ENCODE measurements at regions not wholly inside any gene's neighbourhood (a gene's known extent, or its start where the extent isn't known, plus 50 kb on each side); places are given as distances from the start of the nearest gene placed in this dataset.
"Not testable (repeated sequence)": the region's sequence is repeated elsewhere in the genome, so short reads cannot be mapped to it uniquely, and the experiment has no call there.

- 77% methylated on average over 2 of the region's 2 CpGs for WGBS (ENCODE audit: insufficient coverage)
- Histone ChIP-seq H3K4me1 (ENCODE audit: control insufficient read depth in 1 of 2, extremely low read depth in 1 of 2, insufficient read depth in 2 of 2, low read length in 2 of 2) (no peaks in the 10 kb centered on the region), H3K9me3 (no peaks in the 10 kb centered on the region), H3K27ac (ENCODE audit: low read length) (no peak overlapping the region), H3K27me3 (replicated peaks in 1 of 2; ENCODE audit: control insufficient read depth in 2 of 2, extremely low read depth in 1 of 2, insufficient read depth in 2 of 2, low read length in 1 of 2) (no peaks in the 10 kb centered on the region), H3K4me3 (ENCODE audit: control insufficient read depth in 1 of 2, extremely low read depth in 1 of 2, low read length in 1 of 2) (no peak overlapping the region), H3K36me3 (ENCODE audit: control insufficient read depth in 2 of 2, extremely low read depth in 1 of 2, insufficient read depth in 1 of 2, low read length in 1 of 2) (no peaks in the 10 kb centered on the region)
- Mint-ChIP-seq H3K9me3 (peaks cover 0 to 3% (median 0%) of the 10 kb centered on the region in 3 donors), H3K27ac (no peak overlapping the region), H3K36me3 (no peaks in the 10 kb centered on the region), H3K27me3 (peaks cover 13 to 17% of the 10 kb centered on the region in 2 donors), H3K4me3 (no peak overlapping the region), H3K4me1 (no peaks in the 10 kb centered on the region)
- POLR2A ChIA-PET: no interaction called here
- no peak for ATAC-seq (replicated peaks in 1 of 4)
- CTCF ChIA-PET: no interaction called here
- no peak for DNase-seq
These were observed 93.0 kb upstream of the PRKG2 start for GRCh38 chr4:81307991-81308390.

- Mint-ChIP-seq H3K4me1 (no peaks in the 10 kb centered on the region), H3K27me3 (peaks cover 11 to 22% of the 10 kb centered on the region in 2 donors), H3K9me3 (no peaks in the 10 kb centered on the region), H3K27ac (no peak overlapping the region), H3K36me3 (no peaks in the 10 kb centered on the region), H3K4me3 (no peak overlapping the region)
- no CpG with 5 or more reads among the region's 4 CpGs for WGBS (ENCODE audit: insufficient coverage)
- Histone ChIP-seq H3K27me3 (replicated peaks in 1 of 2; ENCODE audit: control insufficient read depth in 2 of 2, extremely low read depth in 1 of 2, insufficient read depth in 2 of 2, low read length in 1 of 2) (no peaks in the 10 kb centered on the region), H3K27ac (ENCODE audit: low read length) (no peak overlapping the region), H3K4me3 (ENCODE audit: control insufficient read depth in 1 of 2, extremely low read depth in 1 of 2, low read length in 1 of 2) (no peak overlapping the region), H3K36me3 (ENCODE audit: control insufficient read depth in 2 of 2, extremely low read depth in 1 of 2, insufficient read depth in 1 of 2, low read length in 1 of 2) (no peaks in the 10 kb centered on the region), H3K4me1 (ENCODE audit: control insufficient read depth in 1 of 2, extremely low read depth in 1 of 2, insufficient read depth in 2 of 2, low read length in 2 of 2) (no peaks in the 10 kb centered on the region), H3K9me3 (no peaks in the 10 kb centered on the region)
- ChIA-PET CTCF (no interaction called here), POLR2A (no interaction called here)
- DNase-seq (no peak), ATAC-seq (replicated peaks in 1 of 4) (no peak)
These were observed 89.8 kb upstream of the PRKG2 start for GRCh38 chr4:81304871-81305270.

- CTCF ChIA-PET: interaction anchor here in 1 of 2 donors (0.5 kb wide), 1 partner anchor 30 kb away, joined by 3 read pairs; no protein-coding TSS in a partner anchor
- POLR2A ChIA-PET: interaction anchor here in 1 of 2 donors (0.6 kb wide), 1 partner anchor 1448 kb away, joined by 3 read pairs; no protein-coding TSS in a partner anchor
- not testable (repeated sequence) for H3K27me3 Mint-ChIP-seq; H3K9me3 Mint-ChIP-seq; H3K27me3 ChIP-seq (replicated peaks in 1 of 2; ENCODE audit: control insufficient read depth in 2 of 2, extremely low read depth in 1 of 2, insufficient read depth in 2 of 2, low read length in 1 of 2); H3K36me3 ChIP-seq (ENCODE audit: control insufficient read depth in 2 of 2, extremely low read depth in 1 of 2, insufficient read depth in 1 of 2, low read length in 1 of 2); H3K9me3 ChIP-seq; H3K4me1 Mint-ChIP-seq; H3K27ac ChIP-seq (ENCODE audit: low read length); H3K36me3 Mint-ChIP-seq; H3K4me1 ChIP-seq (ENCODE audit: control insufficient read depth in 1 of 2, extremely low read depth in 1 of 2, insufficient read depth in 2 of 2, low read length in 2 of 2); DNase-seq; H3K27ac Mint-ChIP-seq; ATAC-seq (replicated peaks in 1 of 4); H3K4me3 Mint-ChIP-seq; H3K4me3 ChIP-seq (ENCODE audit: control insufficient read depth in 1 of 2, extremely low read depth in 1 of 2, low read length in 1 of 2)
- 90% methylated on average over 4 of the region's 4 CpGs for WGBS (ENCODE audit: insufficient coverage)
These were observed 85.3 kb upstream of the PRKG2 start for GRCh38 chr4:81300352-81300751.

- no peaks in the 10 kb centered on the region for H3K4me1 Mint-ChIP-seq
- peaks cover 9 to 11% of the 10 kb centered on the region in 2 donors for H3K27me3 Mint-ChIP-seq
- Histone ChIP-seq H3K4me3 (ENCODE audit: control insufficient read depth in 1 of 2, extremely low read depth in 1 of 2, low read length in 1 of 2) (no peak overlapping the region), H3K27ac (ENCODE audit: low read length) (no peak overlapping the region), H3K36me3 (ENCODE audit: control insufficient read depth in 2 of 2, extremely low read depth in 1 of 2, insufficient read depth in 1 of 2, low read length in 1 of 2) (no peaks in the 10 kb centered on the region), H3K27me3 (replicated peaks in 1 of 2; ENCODE audit: control insufficient read depth in 2 of 2, extremely low read depth in 1 of 2, insufficient read depth in 2 of 2, low read length in 1 of 2) (no peaks in the 10 kb centered on the region), H3K4me1 (ENCODE audit: control insufficient read depth in 1 of 2, extremely low read depth in 1 of 2, insufficient read depth in 2 of 2, low read length in 2 of 2) (no peaks in the 10 kb centered on the region), H3K9me3 (no peaks in the 10 kb centered on the region)
- CTCF ChIA-PET: no interaction called here
- POLR2A ChIA-PET: no interaction called here
- H3K4me3 Mint-ChIP-seq: no peak overlapping the region
- ATAC-seq (replicated peaks in 1 of 4) (no peak), DNase-seq (no peak)
- no peaks in the 10 kb centered on the region for H3K36me3 Mint-ChIP-seq
- no peak overlapping the region for H3K27ac Mint-ChIP-seq
- H3K9me3 Mint-ChIP-seq: no peaks in the 10 kb centered on the region
These were observed 75.8 kb upstream of the PRKG2 start for GRCh38 chr4:81290813-81291212.

- Histone ChIP-seq H3K27me3 (replicated peaks in 1 of 2; ENCODE audit: control insufficient read depth in 2 of 2, extremely low read depth in 1 of 2, insufficient read depth in 2 of 2, low read length in 1 of 2) (peaks cover 0 to 4% of the 10 kb centered on the region in 2 experiments), H3K4me1 (ENCODE audit: control insufficient read depth in 1 of 2, extremely low read depth in 1 of 2, insufficient read depth in 2 of 2, low read length in 2 of 2) (no peaks in the 10 kb centered on the region), H3K4me3 (ENCODE audit: control insufficient read depth in 1 of 2, extremely low read depth in 1 of 2, low read length in 1 of 2) (no peak overlapping the region), H3K9me3 (no peaks in the 10 kb centered on the region), H3K36me3 (ENCODE audit: control insufficient read depth in 2 of 2, extremely low read depth in 1 of 2, insufficient read depth in 1 of 2, low read length in 1 of 2) (no peaks in the 10 kb centered on the region), H3K27ac (ENCODE audit: low read length) (no peak overlapping the region)
- ChIA-PET CTCF (no interaction called here), POLR2A (no interaction called here)
- H3K27ac Mint-ChIP-seq: no peak overlapping the region
- no peaks in the 10 kb centered on the region for H3K36me3 Mint-ChIP-seq
- peak in 1 of 4 experiments; percentile 11 for ATAC-seq (replicated peaks in 1 of 4)
- H3K4me1 Mint-ChIP-seq: no peaks in the 10 kb centered on the region
- no peak for DNase-seq
- peaks cover 11 to 18% of the 10 kb centered on the region in 2 donors for H3K27me3 Mint-ChIP-seq
- no peaks in the 10 kb centered on the region for H3K9me3 Mint-ChIP-seq
- no peak overlapping the region for H3K4me3 Mint-ChIP-seq
These were observed 72.1 kb upstream of the PRKG2 start for GRCh38 chr4:81287101-81287500.

- WGBS (ENCODE audit: insufficient coverage): no CpG with 5 or more reads among the region's 3 CpGs
- Mint-ChIP-seq H3K9me3 (no peaks in the 10 kb centered on the region), H3K27me3 (peaks cover 0 to 16% of the 10 kb centered on the region in 2 donors), H3K4me1 (no peaks in the 10 kb centered on the region), H3K36me3 (no peaks in the 10 kb centered on the region), H3K27ac (no peak overlapping the region), H3K4me3 (no peak overlapping the region)
- Histone ChIP-seq H3K36me3 (ENCODE audit: control insufficient read depth in 2 of 2, extremely low read depth in 1 of 2, insufficient read depth in 1 of 2, low read length in 1 of 2) (no peaks in the 10 kb centered on the region), H3K4me3 (ENCODE audit: control insufficient read depth in 1 of 2, extremely low read depth in 1 of 2, low read length in 1 of 2) (no peak overlapping the region), H3K9me3 (no peaks in the 10 kb centered on the region), H3K27me3 (replicated peaks in 1 of 2; ENCODE audit: control insufficient read depth in 2 of 2, extremely low read depth in 1 of 2, insufficient read depth in 2 of 2, low read length in 1 of 2) (peaks cover 0 to 4% of the 10 kb centered on the region in 2 experiments), H3K27ac (ENCODE audit: low read length) (no peak overlapping the region), H3K4me1 (ENCODE audit: control insufficient read depth in 1 of 2, extremely low read depth in 1 of 2, insufficient read depth in 2 of 2, low read length in 2 of 2) (no peaks in the 10 kb centered on the region)
- ATAC-seq (replicated peaks in 1 of 4): no peak
- CTCF ChIA-PET: interaction anchor here in 1 of 2 donors (1.0 kb wide), 1 partner anchor 55 kb away, joined by 4 read pairs; no protein-coding TSS in a partner anchor
- no peak for DNase-seq
- POLR2A ChIA-PET: no interaction called here
These were observed 67.1 kb upstream of the PRKG2 start for GRCh38 chr4:81282131-81282530.

- no peak overlapping the region for H3K27ac Mint-ChIP-seq
- H3K36me3 Mint-ChIP-seq: no peaks in the 10 kb centered on the region
- Histone ChIP-seq H3K4me1 (ENCODE audit: control insufficient read depth in 1 of 2, extremely low read depth in 1 of 2, insufficient read depth in 2 of 2, low read length in 2 of 2) (no peaks in the 10 kb centered on the region), H3K9me3 (no peaks in the 10 kb centered on the region), H3K27me3 (replicated peaks in 1 of 2; ENCODE audit: control insufficient read depth in 2 of 2, extremely low read depth in 1 of 2, insufficient read depth in 2 of 2, low read length in 1 of 2) (no peaks in the 10 kb centered on the region), H3K36me3 (ENCODE audit: control insufficient read depth in 2 of 2, extremely low read depth in 1 of 2, insufficient read depth in 1 of 2, low read length in 1 of 2) (no peaks in the 10 kb centered on the region), H3K27ac (ENCODE audit: low read length) (no peak overlapping the region), H3K4me3 (ENCODE audit: control insufficient read depth in 1 of 2, extremely low read depth in 1 of 2, low read length in 1 of 2) (no peak overlapping the region)
- CTCF ChIA-PET: no interaction called here
- no peak overlapping the region for H3K4me3 Mint-ChIP-seq
- H3K27me3 Mint-ChIP-seq: peaks cover 3 to 5% of the 10 kb centered on the region in 2 donors
- ATAC-seq (replicated peaks in 1 of 4) (no peak), DNase-seq (no peak)
- no CpG with 5 or more reads among the region's 1 CpG for WGBS (ENCODE audit: insufficient coverage)
- no peaks in the 10 kb centered on the region for H3K4me1 Mint-ChIP-seq
- peaks cover 4 to 17% (median 13%) of the 10 kb centered on the region in 3 donors for H3K9me3 Mint-ChIP-seq
- POLR2A ChIA-PET: no interaction called here
These were observed 59.4 kb upstream of the PRKG2 start for GRCh38 chr4:81274460-81274859.

Data from T-cell (primary cell).